HEK293T (cell line): ENCODE measurements at regions not wholly inside any gene's neighbourhood (a gene's known extent, or its start where the extent isn't known, plus 50 kb on each side); places are given as distances from the start of the nearest gene placed in this dataset.

Experiments used
- FOXA1 ChIP-seq: fragments of 450-650 bp; IDR thresholded peaks from 2 replicates; pipeline ENCODE4 v1.6.1; 2016; ENCODE audit warnings: mild to moderate bottlenecking
- FOXK2 ChIP-seq: fragments of 450-650 bp; IDR thresholded peaks from 2 replicates; pipeline ENCODE4 v1.6.1; 2016; ENCODE audit warnings: mild to moderate bottlenecking
- PKNOX1 ChIP-seq: fragments of 450-650 bp; IDR thresholded peaks from 2 replicates; pipeline ENCODE4 v1.6.1; 2016
- SP1 ChIP-seq: fragments of 450-650 bp; IDR thresholded peaks from 2 replicates; pipeline ENCODE4 v1.6.1; 2017
- ZNF384 ChIP-seq: fragments of 450-650 bp; IDR thresholded peaks from 2 replicates; pipeline ENCODE4 v1.6.1; 2016

GRCh38 chr6:170052991-170053821 is 237.7 kb downstream of the DLL1 start:
- TF ChIP-seq FOXA1: no peak
- no peak for TF ChIP-seq FOXK2
- no peak for TF ChIP-seq ZNF384
- no peak for TF ChIP-seq SP1
- TF ChIP-seq PKNOX1: no peak
